SKM-1 treated with dmso at 0.1 percent for 144 hours (cell line): ENCODE measurements at regions not wholly inside any gene's neighbourhood (a gene's known extent, or its start where the extent isn't known, plus 50 kb on each side); places are given as distances from the start of the nearest gene placed in this dataset.

ENCODE experiments used
- DNase-seq: peaks from one replicate; lab custom pipeline; 2025; ENCODE audit not compliant: unreplicated experiment; lab: John Stamatoyannopoulos, UW

GRCh38 chr12:43098766-43099550, 453.0 kb downstream of the ADAMTS20 start:
- no peak for DNase-seq

GRCh38 chr12:43098071-43098470, 453.9 kb downstream of the ADAMTS20 start:
- DNase-seq, result no peak

- no peak for DNase-seq
These were observed 454.5 kb downstream of the ADAMTS20 start for GRCh38 chr12:43097471-43097870.

GRCh38 chr12:43095669-43096280, 456.2 kb downstream of the ADAMTS20 start:
- no peak for DNase-seq

- DNase-seq, result no peak
These were observed 457.0 kb downstream of the ADAMTS20 start for GRCh38 chr12:43094886-43095575.

GRCh38 chr12:43090981-43091380, 461.0 kb downstream of the ADAMTS20 start:
- no peak for DNase-seq

- no peak for DNase-seq
These were observed 464.6 kb downstream of the ADAMTS20 start for GRCh38 chr12:43087195-43088091.

- no peak for DNase-seq
These were observed 472.5 kb downstream of the ADAMTS20 start for GRCh38 chr12:43079476-43079875.

- DNase-seq, result no peak
These were observed 473.0 kb downstream of the ADAMTS20 start for GRCh38 chr12:43078976-43079375.

- DNase-seq, result no peak
These were observed 479.6 kb downstream of the ADAMTS20 start for GRCh38 chr12:43072431-43072830.

- no peak for DNase-seq
These were observed 480.2 kb upstream of the PRICKLE1 start for GRCh38 chr12:43069768-43070221.

GRCh38 chr12:43066471-43066870, 476.9 kb upstream of the PRICKLE1 start:
- DNase-seq, result no peak

GRCh38 chr12:43063650-43064049, 474.1 kb upstream of the PRICKLE1 start:
- no peak for DNase-seq

GRCh38 chr12:43062201-43062895, 472.8 kb upstream of the PRICKLE1 start:
- no peak for DNase-seq

- no peak for DNase-seq
These were observed 471.2 kb upstream of the PRICKLE1 start for GRCh38 chr12:43060742-43061141.

GRCh38 chr12:43058616-43059015, 469.1 kb upstream of the PRICKLE1 start:
- no peak for DNase-seq

- DNase-seq, result no peak
These were observed 468.0 kb upstream of the PRICKLE1 start for GRCh38 chr12:43057566-43057965.

- no peak for DNase-seq
These were observed 464.5 kb upstream of the PRICKLE1 start for GRCh38 chr12:43054085-43054484.

GRCh38 chr12:43052441-43052840, 462.9 kb upstream of the PRICKLE1 start:
- no peak for DNase-seq

GRCh38 chr12:43044241-43044640, 454.7 kb upstream of the PRICKLE1 start:
- no peak for DNase-seq
